Activated CD4-positive, alpha-beta T cell treated with anti-CD3 and anti-CD28 coated beads for 1 hour (primary cell): ENCODE measurements at regions not wholly inside any gene's neighbourhood (a gene's known extent, or its start where the extent isn't known, plus 50 kb on each side); places are given as distances from the start of the nearest gene placed in this dataset.

Experiments
- DNase-seq: peaks from one replicate; pipeline ENCODE4 v3.0.0-alpha.2; 2020

DNA sequence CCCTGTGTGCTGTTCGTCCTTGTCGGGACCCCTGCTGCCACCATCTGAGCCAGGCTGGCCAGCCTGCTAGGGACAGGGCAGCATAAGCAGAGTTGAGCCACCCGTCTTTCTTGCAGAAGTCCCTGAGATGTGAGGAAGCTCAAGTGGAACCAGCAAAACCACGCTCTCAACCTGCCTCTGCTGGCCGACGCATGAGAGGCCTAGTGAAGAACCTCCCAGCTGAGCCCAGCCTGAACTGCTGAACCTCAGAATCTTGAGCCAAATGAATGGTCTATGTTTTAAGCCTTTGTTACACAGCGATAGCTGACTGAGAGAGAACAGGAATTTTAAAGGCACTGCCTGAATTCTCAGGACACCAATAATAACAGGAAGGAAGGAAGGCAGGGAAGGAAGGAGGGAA lies 98.9 kb upstream of the ADRA2C start:
- DNase-seq = no peak

DNA sequence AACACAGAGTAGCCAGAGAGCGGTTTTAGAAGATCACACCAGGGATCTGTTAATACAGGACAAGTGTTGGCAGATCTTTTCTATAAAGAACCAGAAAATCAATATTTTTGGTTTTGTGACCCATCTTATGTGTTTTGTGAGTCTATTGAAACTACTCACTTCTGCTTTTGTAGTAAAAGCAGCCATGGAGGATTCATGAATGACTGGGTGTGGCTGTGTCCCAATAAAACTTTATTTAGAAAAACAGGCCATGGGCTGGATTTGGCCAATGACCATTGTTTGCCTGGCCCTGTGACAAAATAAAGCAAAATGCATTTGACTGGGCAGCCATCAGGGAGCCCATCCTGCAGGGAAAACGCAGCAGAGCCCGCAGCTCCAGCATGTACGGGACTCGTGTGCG lies 99.9 kb upstream of the ADRA2C start:
- no peak for DNase-seq

DNA sequence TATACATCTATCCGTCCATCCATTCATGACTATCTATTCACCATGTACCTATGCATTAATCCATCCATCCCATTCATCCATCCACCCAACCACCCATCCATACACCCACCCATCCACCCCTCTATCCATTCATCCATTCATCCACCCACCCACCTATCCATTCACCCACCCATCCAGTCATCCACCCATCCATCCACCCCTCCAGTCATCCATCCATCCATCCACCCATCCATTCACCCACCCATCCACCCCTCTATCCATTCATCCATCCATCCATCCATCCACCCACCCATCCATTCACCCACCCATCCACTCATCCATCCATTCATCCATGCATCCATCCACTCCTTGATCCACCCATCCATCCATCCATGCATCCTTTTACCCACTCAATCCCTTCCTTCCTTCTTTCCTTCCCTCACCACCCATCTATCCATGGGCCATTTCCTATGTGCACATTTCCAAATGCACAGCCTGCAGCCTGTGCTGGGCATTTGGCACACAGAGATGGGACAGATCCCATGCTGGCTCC lies 100.8 kb upstream of the ADRA2C start:
- no peak for DNase-seq

DNA sequence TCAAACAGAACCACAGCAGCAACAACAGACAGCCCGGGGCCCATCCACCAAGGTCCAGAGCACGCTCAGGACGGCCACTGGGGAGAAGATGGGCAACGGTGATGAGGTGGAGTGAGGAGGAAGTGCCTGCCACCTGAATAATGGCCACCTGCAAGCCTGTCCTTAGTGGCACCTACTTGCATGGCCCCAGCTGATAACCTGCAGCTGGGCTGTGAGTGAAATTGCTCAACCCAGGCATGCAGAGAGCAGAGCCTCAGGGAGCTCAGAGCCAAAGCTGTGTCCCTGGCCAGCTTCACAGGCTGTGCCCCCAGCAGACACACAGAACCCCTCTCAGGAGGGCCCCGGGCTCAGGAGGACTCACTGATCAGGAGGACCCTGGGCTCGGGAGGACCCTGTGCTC lies 102.4 kb upstream of the ADRA2C start:
- no peak for DNase-seq

DNA sequence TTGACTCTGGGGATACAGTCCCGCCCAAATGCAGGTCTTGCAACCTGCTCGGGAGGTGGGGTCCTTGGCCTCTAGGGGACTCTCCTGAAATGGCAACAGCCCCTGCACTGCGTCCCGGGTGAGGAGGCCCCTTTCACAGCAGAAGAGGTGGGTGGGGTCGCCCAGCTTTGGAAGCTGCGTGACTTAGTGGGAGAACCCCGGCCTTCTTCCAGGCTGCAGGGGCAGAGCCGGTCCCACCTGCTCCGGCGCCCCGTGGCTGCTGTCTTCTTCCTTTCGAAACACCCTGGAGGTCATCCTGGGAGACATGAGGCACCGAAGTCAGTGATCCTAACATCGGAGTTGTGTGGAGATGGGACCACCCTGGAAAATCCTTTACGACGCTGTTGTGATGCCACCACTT lies 103.7 kb upstream of the ADRA2C start:
- no peak for DNase-seq

DNA sequence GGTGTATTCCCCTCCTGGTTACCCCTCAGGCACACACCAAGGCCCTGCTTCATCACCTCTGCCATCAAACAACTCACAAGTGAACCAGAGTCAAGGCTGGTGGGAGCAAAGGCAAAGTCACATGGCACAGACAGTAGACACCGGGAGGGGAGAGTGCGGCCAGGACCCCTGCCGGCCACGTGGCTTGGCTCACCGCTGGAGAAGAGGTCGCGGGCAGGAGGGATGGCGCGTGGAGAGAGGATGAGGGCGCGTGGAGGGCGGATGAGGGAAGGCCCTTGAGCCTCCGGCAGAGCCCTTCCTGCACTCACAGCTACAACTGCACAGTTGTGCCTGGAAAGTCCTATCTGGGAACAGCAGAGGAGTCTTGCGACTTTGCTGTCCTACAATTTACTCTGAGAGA lies 104.2 kb upstream of the ADRA2C start:
- no peak for DNase-seq

DNA sequence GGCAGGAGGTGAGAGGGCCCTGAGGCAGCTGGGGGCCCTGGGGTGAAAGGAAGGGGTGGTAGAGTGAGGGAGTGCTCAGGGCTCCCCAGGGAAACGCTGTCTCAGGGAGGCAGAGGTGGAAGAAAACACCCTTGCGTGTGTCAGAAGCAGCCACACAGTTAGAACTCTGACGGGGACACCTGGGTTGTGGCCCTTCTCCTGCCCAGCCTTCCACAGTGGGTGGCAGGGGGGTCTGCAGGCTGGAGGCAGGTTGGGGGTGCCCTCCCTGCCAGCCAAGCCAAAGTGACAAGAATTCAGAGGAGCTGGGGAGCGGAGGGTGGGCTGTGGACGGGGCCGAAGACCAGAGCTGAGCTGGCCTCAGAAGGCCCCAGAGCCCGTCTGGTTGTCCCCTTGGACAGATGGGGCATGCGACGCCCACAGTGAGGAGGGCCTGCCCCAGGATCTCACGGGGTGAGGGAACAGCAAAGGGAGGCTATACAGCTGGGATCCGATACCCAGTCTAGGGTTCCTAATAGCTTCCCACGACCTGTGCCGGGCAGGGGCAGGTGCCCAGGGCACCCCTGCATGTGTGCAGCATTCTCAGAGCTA lies 105.2 kb upstream of the ADRA2C start:
- no peak for DNase-seq

DNA sequence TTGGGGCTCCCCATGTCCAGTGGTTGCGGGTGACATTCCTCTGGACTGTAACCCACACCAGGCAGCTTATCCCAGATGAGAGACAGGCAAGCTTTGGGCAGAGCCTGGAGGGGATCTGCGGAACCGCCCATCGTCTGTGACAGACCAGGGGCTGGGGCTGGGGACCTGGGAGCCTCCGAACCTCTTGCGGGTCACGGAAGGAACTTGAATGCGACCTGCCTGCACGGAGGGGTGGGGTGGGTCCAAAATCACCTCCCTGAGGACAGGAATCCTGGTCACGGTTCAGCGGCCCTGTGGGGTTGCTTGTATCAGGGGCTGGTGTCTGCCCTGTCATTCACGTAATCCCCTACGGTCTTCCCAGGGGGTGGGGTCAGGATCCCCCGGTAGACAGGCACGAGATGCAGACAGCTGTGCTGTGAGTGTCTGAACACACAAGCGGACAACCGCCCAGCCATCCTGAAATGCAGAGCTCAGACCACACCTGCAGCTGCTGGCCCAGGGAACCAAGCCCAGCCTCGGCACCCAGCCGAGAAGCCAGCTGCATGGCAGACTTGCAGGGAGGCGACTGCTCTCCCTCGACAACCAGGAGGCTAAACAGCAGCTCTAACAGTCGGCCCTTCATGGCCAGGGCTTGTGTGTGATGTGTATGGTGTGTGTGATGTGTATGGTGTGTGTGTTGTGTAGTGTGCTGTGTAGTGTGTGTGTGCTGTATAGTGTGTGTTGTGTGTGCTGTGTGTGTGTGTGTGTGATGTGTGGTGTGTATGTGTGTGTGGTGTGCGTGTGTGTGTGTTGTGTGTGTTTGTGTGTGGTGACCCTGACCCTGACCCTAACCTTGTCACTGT lies 105.9 kb upstream of the ADRA2C start:
- no peak for DNase-seq

DNA sequence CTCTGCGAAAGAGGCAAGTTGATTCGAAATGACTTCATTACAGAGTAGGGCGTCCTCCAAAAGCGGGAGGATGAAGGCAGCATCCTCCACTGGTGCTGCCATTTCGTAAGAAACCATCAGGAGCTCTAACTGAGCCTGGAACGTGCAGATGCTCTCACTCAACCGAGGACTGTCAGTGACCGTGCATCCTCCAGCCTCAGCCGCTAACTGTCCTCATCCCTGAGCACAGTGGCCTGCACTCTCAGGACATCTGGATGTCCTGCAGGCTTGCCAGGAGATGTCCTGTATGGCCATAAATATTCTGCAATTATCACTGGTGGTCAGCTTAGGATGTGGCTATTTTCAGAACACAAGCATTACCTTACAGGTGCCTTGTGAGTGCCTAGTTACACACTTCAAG lies 107.1 kb upstream of the ADRA2C start:
- no peak for DNase-seq

DNA sequence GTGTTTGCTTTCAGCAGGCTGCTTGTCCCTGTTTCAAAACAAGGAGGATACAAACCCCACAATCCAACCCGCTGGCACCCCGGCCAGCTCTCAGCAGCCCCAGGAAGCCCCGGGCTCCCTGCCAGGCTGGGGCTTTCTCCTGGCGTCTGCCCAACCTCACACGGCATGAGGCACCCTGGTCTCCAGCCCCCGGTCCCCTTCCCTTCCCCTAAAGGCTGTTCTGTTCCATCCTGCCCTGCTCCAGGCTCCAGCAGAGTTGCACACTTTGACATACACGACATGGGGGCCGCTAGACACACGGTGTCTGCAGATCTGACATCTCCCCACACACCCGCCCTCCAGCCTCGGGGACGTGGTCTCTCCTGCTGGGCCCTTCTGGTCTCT lies 107.7 kb upstream of the ADRA2C start:
- DNase-seq = no peak

DNA sequence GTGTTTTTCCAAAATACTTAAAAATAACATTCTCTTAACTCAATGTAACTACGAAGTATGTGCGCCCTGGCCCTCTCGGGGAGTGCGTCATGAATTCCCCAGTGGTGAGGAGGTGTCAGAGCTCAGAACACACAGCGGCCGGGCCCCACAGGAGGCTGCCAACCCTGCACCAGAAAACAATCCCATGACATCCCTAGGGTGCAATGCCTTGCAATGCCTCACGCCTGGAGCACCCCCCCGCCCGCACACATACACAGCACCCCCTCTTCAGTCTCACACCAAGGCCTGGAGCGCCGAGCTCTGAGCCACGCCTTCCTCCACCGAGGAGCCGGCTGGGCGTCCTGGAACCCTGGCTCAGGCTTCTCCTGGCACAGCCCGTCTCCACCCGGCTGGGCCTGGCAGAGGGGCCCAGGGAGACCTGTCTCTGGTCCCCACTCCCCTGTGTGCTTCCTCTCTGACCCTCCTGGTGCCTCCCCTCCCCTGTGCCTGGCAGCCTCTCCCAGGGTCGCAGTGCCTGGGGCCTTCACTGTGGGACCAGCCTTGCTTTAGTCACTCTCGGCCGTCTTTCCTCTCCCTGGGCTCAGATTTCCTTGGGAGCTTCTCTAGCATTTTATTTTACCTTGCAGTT lies 108.2 kb upstream of the ADRA2C start:
- no peak for DNase-seq

DNA sequence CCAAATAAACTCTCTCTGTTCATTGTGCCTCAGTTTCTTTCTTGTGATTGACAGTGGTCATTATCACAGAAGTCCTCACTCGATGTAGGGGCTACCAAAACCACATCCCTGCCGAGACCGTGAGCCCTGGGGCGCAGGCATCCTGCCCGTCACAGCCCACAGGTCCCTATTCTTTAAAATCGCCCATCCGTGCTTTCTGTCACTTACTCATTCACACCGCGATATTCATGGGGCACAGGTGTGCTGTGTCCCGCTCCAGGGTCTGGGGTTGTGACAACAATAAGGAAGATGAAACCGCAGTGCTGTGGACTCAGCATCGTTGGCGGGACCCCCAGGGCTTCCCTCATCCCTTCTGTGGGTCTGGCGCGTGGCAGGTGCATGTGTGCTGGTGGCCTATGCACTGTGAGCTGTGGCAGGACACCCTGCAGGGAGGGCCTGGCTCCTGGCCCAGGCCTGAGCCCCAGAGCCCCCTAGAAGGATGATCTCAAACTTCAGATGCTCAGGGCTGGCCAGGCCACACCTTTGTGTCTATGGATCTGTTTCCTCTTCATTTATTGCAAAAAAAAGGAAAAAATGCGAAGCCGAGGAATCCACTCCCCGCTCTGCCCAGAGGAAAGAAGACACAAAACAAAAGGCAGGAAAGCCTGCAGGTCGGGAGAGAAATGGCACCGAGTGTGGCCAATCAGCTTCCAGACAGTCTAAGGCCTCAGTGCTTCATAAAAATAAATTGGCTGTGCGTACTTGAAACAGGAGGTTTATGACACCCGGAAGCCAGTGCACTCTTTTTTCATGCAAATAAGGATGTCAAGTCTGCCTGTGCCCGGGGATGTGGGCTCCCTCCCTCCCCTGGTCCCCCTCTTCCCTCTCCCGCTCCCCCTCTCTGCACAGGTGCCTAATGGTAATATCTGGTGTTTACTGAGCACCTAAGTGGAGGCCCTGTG lies 109.5 kb upstream of the ADRA2C start:
- no peak for DNase-seq

DNA sequence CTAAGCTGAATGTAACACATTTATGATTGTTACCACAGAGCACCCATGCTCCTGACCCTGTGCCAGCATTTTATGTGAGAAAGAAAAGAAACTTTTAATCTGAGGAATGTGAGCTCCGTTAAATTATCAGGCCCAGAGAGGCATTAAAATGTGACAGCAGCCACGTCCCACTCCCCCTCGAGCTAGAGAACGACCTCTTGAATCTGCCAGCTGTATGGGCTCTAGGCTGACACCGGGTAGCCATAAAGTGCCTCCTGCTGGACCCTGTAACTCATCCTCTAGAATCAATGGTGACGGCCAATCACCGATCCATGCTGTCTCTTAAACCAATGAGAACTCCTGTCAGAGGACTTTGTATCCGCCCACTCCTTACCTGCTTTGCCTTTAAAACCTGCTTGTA lies 110.2 kb upstream of the ADRA2C start:
- no peak for DNase-seq

DNA sequence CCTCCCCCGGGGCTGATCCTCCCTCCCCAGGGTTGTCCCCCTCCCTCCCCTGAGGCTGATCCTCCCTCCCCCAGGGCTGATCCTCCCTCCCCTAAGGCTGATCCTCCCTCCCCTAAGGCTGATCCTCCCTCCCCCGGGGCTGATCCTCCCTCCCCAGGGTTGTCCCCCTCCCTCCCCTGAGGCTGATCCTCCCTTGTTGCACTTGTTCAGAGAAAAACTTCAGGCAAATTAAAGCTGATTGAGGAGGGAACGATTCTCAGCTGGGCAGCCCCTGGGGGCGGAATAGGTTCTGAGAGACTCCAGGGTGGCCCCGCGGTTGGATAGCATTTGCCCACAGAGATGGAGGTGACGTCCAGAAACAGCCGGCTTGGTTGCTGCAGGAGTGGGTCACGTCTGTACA lies 110.7 kb upstream of the ADRA2C start:
- DNase-seq = no peak

DNA sequence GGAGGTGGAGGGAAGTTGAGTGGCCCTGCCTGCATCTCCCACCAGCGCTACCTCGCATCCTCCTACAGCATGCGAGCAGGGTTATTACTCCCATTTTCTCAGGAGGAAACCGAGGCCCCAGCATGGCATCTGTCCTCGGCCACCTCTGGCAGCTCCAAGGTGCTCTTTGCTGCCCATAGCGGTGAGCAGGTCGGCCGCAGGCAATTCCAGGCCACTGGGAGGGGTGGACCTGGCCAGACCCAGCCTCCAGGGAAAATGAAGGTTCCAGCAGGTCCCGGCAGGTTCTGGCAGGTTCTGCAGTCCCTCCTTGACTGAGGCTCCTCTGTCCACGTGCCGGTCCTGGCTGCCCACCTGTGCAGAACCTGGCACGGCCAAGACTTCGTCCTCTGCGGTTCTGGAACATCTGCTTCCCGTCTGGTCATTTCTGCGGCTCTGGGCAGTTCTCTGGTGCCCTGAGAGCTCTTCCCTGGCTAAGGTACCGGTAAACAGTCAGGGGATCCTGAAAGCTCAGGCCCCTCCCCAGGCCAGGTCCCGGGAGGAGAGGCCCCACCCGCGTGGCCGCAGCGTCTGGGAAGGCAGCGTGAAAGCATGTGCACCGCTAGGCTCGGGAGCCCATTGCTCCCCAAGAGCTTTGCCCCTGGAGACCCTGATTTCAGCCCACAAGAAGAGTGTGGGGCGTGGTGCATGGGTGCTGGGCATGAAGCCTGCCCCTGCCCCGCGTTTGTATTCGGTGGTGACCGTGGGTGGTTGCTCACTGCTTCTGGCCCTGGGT lies 112.0 kb upstream of the ADRA2C start:
- DNase-seq = no peak

DNA sequence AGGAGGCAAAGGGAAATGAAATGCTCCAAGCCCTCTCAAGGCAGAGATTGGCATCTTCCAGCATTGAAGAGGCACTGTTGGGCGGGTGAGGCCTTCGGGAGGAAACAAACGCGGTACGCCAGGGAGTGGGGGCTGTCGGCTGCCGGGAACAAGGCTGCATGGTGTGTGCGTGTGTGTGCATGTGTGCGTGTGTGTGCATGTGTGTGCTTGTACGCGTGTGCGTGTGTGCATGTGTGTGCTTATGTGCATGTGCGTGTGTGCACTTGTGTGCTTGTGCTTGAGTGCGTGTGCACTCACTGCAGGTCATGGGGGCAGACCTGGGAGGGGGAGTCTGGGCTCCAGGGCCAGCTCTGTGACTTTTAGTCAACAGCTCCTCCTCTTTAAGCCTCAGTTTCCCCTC lies 113.6 kb upstream of the ADRA2C start:
- DNase-seq = no peak

DNA sequence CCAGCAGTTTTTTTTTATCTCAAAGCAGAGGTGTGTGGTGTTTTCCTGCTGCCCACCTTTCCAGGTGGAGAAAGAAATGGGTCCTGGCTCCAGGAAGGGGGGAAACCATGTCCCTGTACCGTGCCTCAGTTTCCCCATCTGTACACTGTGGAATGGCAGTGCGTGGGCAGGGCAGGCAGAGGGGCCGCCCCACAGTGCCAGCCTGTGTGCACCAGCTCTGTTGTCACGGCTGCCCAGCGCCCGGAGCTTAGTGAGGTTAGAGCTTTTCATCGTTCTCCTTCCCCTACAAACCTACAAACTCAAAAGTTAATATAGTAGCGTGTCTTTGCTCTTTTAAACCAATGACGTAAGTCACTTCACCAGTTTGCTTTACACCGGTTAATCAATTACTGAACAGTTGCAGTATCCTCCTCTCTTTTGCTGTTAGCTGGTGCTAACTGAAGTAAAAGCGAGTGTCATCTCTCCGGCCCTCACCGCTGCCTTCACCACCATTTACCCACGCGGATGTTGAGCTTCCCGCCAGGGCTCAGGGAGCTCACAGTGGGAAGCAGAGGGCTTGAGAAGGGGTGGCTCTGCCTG lies 114.8 kb upstream of the ADRA2C start:
- DNase-seq = no peak

DNA sequence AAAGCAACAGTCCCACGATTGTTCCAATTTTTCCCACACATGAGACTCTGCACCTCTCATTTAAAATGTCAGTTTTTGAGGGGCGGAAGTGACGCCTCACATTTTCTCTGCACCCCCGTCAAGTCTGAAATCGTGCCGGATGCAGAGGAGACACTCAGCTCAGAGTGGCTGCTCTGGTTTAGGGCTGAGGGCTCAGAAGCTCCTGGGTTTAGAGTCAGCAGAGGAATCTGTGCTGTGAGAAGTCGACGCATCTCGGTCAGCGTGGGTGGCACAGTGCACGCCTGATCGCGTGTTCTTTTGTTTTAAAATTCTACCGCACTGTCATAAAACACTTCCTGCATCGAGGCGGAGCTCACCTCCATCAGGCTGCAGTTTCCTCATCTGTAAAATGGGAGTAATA lies 116.7 kb upstream of the ADRA2C start:
- DNase-seq = no peak

DNA sequence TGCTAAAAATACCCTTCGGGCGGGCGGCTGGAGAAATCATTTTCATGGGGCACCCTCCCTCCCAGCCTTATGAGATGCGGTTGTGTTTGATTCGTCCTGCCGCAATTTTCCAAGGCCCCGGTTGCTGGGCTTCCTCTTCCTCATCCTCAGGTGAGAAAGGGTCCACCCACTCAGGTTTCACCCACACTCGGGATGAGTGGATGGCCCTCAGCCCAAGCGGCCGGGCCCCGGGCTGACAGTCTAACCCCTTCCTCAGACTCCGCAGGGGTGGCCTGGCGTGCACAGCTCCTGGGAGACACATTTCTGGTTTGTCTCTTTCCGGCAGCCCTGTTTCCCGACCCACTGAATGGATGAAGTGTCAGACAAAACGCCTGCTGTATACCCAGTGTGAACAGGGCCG lies 116.5 kb upstream of the LRPAP1 start:
- DNase-seq = no peak

DNA sequence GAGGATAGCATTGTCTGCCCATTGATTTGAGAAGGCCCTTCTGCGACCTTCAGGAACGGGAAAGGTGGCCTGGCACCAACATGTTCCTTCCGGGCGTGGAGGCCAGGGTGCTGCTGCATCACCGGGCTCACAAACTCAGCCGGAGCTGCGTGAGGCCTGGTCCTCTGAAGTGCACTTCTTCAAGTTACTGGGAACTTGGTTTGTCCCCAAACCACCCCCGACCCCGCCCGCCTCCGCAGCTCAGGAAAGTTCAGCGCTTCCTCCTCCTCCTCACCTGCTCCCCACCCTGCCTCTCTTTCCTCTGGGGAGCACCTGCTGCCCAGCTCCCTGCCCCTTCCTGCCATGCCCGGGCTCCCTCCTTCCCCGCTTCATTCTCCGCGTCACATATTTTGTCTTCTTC lies 116.0 kb upstream of the LRPAP1 start:
- DNase-seq = no peak

DNA sequence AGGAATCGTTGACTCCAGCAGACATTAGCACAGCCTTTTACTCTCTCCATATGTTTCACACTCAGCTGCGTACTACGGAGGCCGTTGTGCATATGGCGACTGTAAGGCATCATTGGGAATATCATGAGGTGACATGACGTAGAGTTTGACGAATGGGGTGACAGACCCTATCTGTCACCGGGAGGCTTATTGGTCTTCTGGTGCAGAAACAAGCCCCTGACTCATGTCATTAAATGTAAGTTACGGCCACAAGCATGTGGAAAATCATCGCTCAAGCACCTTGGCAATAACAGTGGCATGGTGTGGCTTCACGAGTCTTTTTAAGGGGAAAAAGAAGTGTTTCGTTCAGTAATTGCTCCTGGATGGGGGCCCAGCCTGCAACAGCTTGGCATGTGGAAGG lies 115.2 kb upstream of the LRPAP1 start:
- DNase-seq = no peak
